Endodermal cell (in vitro differentiated cells): ENCODE measurements at regions not wholly inside any gene's neighbourhood (a gene's known extent, or its start where the extent isn't known, plus 50 kb on each side); places are given as distances from the start of the nearest gene placed in this dataset.

Experiments
- DNase-seq: peaks from one replicate; pipeline ENCODE4 v3.0.0-alpha.2; 2017
- H3K27ac ChIP-seq: 2 replicates; pipeline ENCODE4 v1.5.1; 2013; ENCODE audit warnings: mild to moderate bottlenecking, low read depth, low read length, moderate library complexity
- H3K27me3 ChIP-seq: 2 replicates; pipeline ENCODE4 v1.6.1; 2013; ENCODE audit warnings: mild to moderate bottlenecking, low read length, moderate library complexity; ENCODE audit not compliant: insufficient read depth, control insufficient read depth, poor library complexity, severe bottlenecking
- H3K36me3 ChIP-seq: 2 replicates; pipeline ENCODE4 v1.7.0; 2013; ENCODE audit warnings: mild to moderate bottlenecking, low read length, moderate library complexity; ENCODE audit not compliant: control insufficient read depth, insufficient read depth
- H3K4me1 ChIP-seq: one replicate; pipeline ENCODE4 v1.7.0; 2013; ENCODE audit warnings: low read length; ENCODE audit not compliant: control insufficient read depth, insufficient read depth
- H3K4me3 ChIP-seq: 2 replicates; pipeline ENCODE4 v1.5.1; 2013; ENCODE audit warnings: mild to moderate bottlenecking, low read length, moderate library complexity
- H3K9ac ChIP-seq: 2 replicates; pipeline ENCODE4 v1.6.1; 2013; ENCODE audit warnings: mild to moderate bottlenecking, low read length, moderate library complexity; ENCODE audit not compliant: poor library complexity, severe bottlenecking; ENCODE audit errors: extremely low read depth
- H3K9me3 ChIP-seq: 2 replicates; pipeline ENCODE4 v1.6.1; 2013; ENCODE audit warnings: mild to moderate bottlenecking, low read length, moderate library complexity; ENCODE audit not compliant: control insufficient read depth
- H3K27ac Mint-ChIP-seq: 2 replicates; pipeline ENCODE4 v1.8.0; 2020; ENCODE audit warnings: mixed read lengths
- H3K27me3 Mint-ChIP-seq: 2 replicates; pipeline ENCODE4 v1.8.0; 2021; ENCODE audit warnings: mild to moderate bottlenecking, mixed read lengths; ENCODE audit not compliant: insufficient read depth
- H3K36me3 Mint-ChIP-seq: 2 replicates; pipeline ENCODE4 v1.8.0; 2020; ENCODE audit warnings: low read depth, mixed read lengths
- H3K4me1 Mint-ChIP-seq: 2 replicates; pipeline ENCODE4 v1.8.0; 2020; ENCODE audit warnings: mixed read lengths
- H3K4me3 Mint-ChIP-seq: 2 replicates; pipeline ENCODE4 v1.8.0; 2020; ENCODE audit warnings: mild to moderate bottlenecking, moderate library complexity, mixed read lengths
- H3K9me3 Mint-ChIP-seq: 2 replicates; pipeline ENCODE4 v1.8.0; 2020; ENCODE audit warnings: mild to moderate bottlenecking, mixed read lengths
- WGBS, 2 experiments: methylation state at CpG; one replicate each; pipeline versions ENCODE4 v1.1.5 to v1.1.7; 2013; ENCODE audit warnings: missing lambda C conversion rate in 2 of 2, mixed read lengths in 1 of 2; ENCODE audit not compliant: insufficient coverage in 1 of 2, insufficient read length in 1 of 2; 5-methylcytosine and 5-hydroxymethylcytosine counted together
- TF ChIP-seq, protein P1 (sequence below): fragments of 200-600 bp; sonication (generic); conservative IDR thresholded peaks from 2 replicates; pipeline ENCODE4 v1.5.0; 2021; ENCODE audit warnings: antibody characterized with exemption, mild to moderate bottlenecking

DNA sequence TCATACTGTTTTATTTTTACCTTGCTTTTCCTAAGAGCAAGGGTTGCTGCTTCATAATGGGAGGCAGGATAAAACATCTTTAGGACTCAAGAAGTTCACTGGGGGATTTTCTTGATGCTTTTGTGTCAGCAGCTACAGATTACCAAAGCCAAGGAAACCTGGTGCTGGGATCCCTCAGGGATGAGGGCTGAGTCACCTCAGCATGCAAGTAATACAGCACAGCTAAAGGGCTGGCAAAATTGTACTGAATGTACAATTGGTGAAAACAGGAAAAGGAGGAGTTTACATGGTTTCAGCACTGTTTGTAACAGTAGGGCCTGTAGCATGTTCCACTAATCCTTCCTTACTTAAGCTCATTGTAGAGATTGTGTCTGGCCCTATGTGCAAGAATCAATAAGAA lies 1056.8 kb downstream of the SORCS1 start:
- H3K27ac ChIP-seq = no peak overlapping the region

DNA sequence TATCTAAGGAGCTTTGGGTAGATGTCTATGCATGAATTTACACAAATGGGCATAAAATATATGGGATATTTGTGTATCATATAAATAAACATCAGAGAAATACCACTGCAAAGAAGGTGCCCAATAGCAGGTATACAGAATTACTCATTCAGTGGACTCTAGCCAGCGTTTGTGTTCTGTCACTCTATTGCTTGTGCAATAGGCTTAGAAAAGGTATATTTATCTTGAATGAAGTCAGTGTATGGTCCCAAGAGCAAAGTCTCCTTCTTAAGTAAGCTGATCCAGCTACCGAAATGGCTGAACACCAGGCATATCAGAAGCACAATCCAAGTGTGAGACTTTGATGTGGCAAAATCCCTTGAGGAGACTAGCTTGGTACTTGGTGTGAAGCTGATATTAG lies 1058.4 kb downstream of the SORCS1 start:
- TF ChIP-seq, protein P1, sequence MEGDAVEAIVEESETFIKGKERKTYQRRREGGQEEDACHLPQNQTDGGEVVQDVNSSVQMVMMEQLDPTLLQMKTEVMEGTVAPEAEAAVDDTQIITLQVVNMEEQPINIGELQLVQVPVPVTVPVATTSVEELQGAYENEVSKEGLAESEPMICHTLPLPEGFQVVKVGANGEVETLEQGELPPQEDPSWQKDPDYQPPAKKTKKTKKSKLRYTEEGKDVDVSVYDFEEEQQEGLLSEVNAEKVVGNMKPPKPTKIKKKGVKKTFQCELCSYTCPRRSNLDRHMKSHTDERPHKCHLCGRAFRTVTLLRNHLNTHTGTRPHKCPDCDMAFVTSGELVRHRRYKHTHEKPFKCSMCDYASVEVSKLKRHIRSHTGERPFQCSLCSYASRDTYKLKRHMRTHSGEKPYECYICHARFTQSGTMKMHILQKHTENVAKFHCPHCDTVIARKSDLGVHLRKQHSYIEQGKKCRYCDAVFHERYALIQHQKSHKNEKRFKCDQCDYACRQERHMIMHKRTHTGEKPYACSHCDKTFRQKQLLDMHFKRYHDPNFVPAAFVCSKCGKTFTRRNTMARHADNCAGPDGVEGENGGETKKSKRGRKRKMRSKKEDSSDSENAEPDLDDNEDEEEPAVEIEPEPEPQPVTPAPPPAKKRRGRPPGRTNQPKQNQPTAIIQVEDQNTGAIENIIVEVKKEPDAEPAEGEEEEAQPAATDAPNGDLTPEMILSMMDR = no peak
- H3K4me1 ChIP-seq = peaks cover 14% of the 10 kb centered on the region
- H3K9me3 Mint-ChIP-seq = no peaks in the 10 kb centered on the region
- no peaks in the 10 kb centered on the region for H3K9me3 ChIP-seq
- DNase-seq = no peak
- no peak overlapping the region for H3K9ac ChIP-seq
- H3K27ac ChIP-seq = no peak overlapping the region
- no peaks in the 10 kb centered on the region for H3K27me3 ChIP-seq
- peaks cover 14% of the 10 kb centered on the region for H3K4me1 Mint-ChIP-seq
- H3K36me3 ChIP-seq = no peaks in the 10 kb centered on the region
- no peak overlapping the region for H3K4me3 Mint-ChIP-seq
- H3K36me3 Mint-ChIP-seq = no peaks in the 10 kb centered on the region
- H3K27me3 Mint-ChIP-seq = no peaks in the 10 kb centered on the region
- H3K4me3 ChIP-seq = no peak overlapping the region
- 93 to 95% methylated on average over 2 of the region's 2 CpGs for WGBS, 2 experiments
- H3K27ac Mint-ChIP-seq = no peak overlapping the region

More for the DNA sequence above, 1056.8 kb downstream of the SORCS1 start:
- Mint-ChIP-seq H3K27me3 (no peaks in the 10 kb centered on the region), H3K36me3 (no peaks in the 10 kb centered on the region), H3K9me3 (no peaks in the 10 kb centered on the region), H3K27ac (no peak overlapping the region), H3K4me1 (peaks cover 14% of the 10 kb centered on the region), H3K4me3 (no peak overlapping the region)
- peaks cover 14% of the 10 kb centered on the region for H3K4me1 ChIP-seq
- no peak overlapping the region for H3K9ac ChIP-seq
- TF ChIP-seq, protein P1 = no peak
- no peaks in the 10 kb centered on the region for H3K27me3 ChIP-seq
- no peaks in the 10 kb centered on the region for H3K9me3 ChIP-seq
- no peak for DNase-seq
- no peak overlapping the region for H3K4me3 ChIP-seq
- H3K36me3 ChIP-seq = no peaks in the 10 kb centered on the region

DNA sequence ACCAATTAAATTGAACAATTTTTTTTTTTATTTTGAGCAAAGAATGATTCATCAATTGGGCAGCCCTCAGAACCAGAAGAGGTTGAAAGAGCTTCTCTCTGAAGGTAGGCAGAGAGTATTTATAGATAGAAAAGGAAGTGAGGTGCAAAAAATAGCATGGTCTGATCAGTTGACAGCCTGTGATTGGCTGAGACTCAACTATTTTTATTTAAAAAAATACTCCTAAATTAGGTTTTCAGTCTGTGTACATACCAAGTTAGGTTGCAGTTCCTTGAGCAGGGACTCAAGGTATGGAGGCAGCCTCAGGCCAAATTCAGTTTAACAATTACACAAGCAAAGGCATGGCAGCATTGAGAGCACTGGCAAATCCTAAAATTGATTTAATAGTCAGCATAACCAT lies 1074.7 kb downstream of the SORCS1 start:
- Mint-ChIP-seq H3K27ac (no peak overlapping the region), H3K9me3 (no peaks in the 10 kb centered on the region), H3K36me3 (no peaks in the 10 kb centered on the region), H3K27me3 (no peaks in the 10 kb centered on the region), H3K4me3 (no peak overlapping the region), H3K4me1 (peaks cover 6% of the 10 kb centered on the region)
- Histone ChIP-seq H3K4me1 (no peaks in the 10 kb centered on the region), H3K9me3 (no peaks in the 10 kb centered on the region), H3K36me3 (no peaks in the 10 kb centered on the region), H3K4me3 (no peak overlapping the region), H3K27me3 (no peaks in the 10 kb centered on the region), H3K27ac (no peak overlapping the region), H3K9ac (no peak overlapping the region)
- TF ChIP-seq, protein P1 = no peak
- DNase-seq = no peak
